GM12878 (cell line): ENCODE measurements at regions not wholly inside any gene's neighbourhood (a gene's known extent, or its start where the extent isn't known, plus 50 kb on each side); places are given as distances from the start of the nearest gene placed in this dataset.

Experiments used
- ATAC-seq: fragments of 200-7000 bp; cut with Tn5 transposase; 3 replicates; pipeline ENCODE4 v1.9.1; 2020; ENCODE audit warnings: mild to moderate bottlenecking, moderate library complexity
- BruUV-seq: library from RNA; stranded (reverse); fragments of 400-500 nt; replicated peaks from 2 replicates; lab custom pipeline; 2021; lab: Mats Ljungman, UMichigan
- CTCF ChIA-PET: fragments of 300-600 bp; sonication (Branson Sonifier 250); formaldehyde crosslinking; extraction: SDS; loops from one replicate; lab custom pipeline; 2021; ENCODE audit warnings: inconsistent platforms; lab: Yijun Ruan, JAX
- POLR2A ChIA-PET: fragments of 350-600 bp; formaldehyde crosslinking; extraction: SDS; loops from one replicate; lab custom pipeline; 2021; ENCODE audit warnings: inconsistent platforms; lab: Charles Lee
- RAD21 ChIA-PET: fragments of 300-600 bp; sonication (Branson Sonifier 250); formaldehyde crosslinking; loops from one replicate; lab custom pipeline; 2023; ENCODE audit warnings: antibody characterized with exemption; ENCODE audit not compliant: unreplicated experiment; lab: Charles Lee
- SMC1A ChIA-PET: fragments of 300-600 bp; sonication (Branson Sonifier 250); formaldehyde crosslinking; loops from one replicate; lab custom pipeline; 2023; ENCODE audit not compliant: unreplicated experiment, uncharacterized antibody; lab: Charles Lee
- DNase-seq: peaks from one replicate; pipeline ENCODE4 v3.0.0-alpha.2; 2011; ENCODE audit warnings: low read depth, low spot score
- FAIRE-seq: peaks from 3 replicates; lab custom pipeline; 2011; peaks lifted over from hg19 to GRCh38; lab: Jason Lieb, UNC
- H2AFZ ChIP-seq: 2 replicates; pipeline ENCODE4 v1.6.0; 2011; ENCODE audit warnings: low read depth, low read length, control low read depth; ENCODE audit not compliant: control insufficient read depth
- H3K27ac ChIP-seq: 2 replicates; pipeline ENCODE4 v1.5.1; 2011; ENCODE audit warnings: control low read depth; ENCODE audit not compliant: control insufficient read depth, insufficient read depth
- H3K27me3 ChIP-seq, 2 experiments: replicated peaks in 1 of 2; 2 replicates each; pipeline versions ENCODE4 v1.6.0 to v1.6.1; 2011; ENCODE audit warnings: low read length in 1 of 2; ENCODE audit not compliant: control insufficient read depth in 2 of 2, insufficient read depth in 2 of 2
- H3K36me3 ChIP-seq, 2 experiments: 2 replicates each; pipeline ENCODE4 v1.5.1; 2011; ENCODE audit warnings: low read length in 1 of 2; ENCODE audit not compliant: control insufficient read depth in 2 of 2, insufficient read depth in 2 of 2
- H3K4me1 ChIP-seq: 2 replicates; pipeline ENCODE4 v1.6.1; 2011; ENCODE audit warnings: mild to moderate bottlenecking, low read length, moderate library complexity, mixed read lengths; ENCODE audit not compliant: control insufficient read depth, insufficient read depth
- H3K4me2 ChIP-seq: 2 replicates; pipeline ENCODE4 v1.6.0; 2011; ENCODE audit warnings: control low read depth; ENCODE audit not compliant: control insufficient read depth, insufficient read depth
- H3K4me3 ChIP-seq: fragments of 200-600 bp; sonication (generic); 2 replicates; pipeline ENCODE4 v1.5.1; 2016
- H3K79me2 ChIP-seq: 2 replicates; pipeline ENCODE4 v1.6.0; 2011; ENCODE audit warnings: low read length; ENCODE audit not compliant: control insufficient read depth, insufficient read depth
- H3K9ac ChIP-seq: 2 replicates; pipeline ENCODE4 v1.8.0; 2011; ENCODE audit warnings: low read length, control low read depth, mixed read lengths; ENCODE audit not compliant: control insufficient read depth, insufficient read depth
- H3K9me3 ChIP-seq: replicated peaks from 3 replicates; pipeline ENCODE4 v1.5.1; 2011; ENCODE audit warnings: mild to moderate bottlenecking, low read length; ENCODE audit not compliant: control insufficient read depth, insufficient read depth
- H4K20me1 ChIP-seq: 2 replicates; pipeline ENCODE4 v1.6.0; 2011; ENCODE audit not compliant: control insufficient read depth, insufficient read depth
- CBX3 ChIP-seq: fragments of 200-600 bp; sonication (generic); IDR thresholded peaks from 2 replicates; pipeline ENCODE4 v1.6.1; 2016; ENCODE audit warnings: low read depth, borderline replicate concordance
- EP300 ChIP-seq, 2 experiments: fragments of 150-350 bp in 1 of 2; IDR thresholded peaks; 2 replicates each; pipeline ENCODE4 v1.6.1; 2011 to 2012; ENCODE audit warnings: low read depth in 2 of 2, low read length in 2 of 2, borderline replicate concordance in 1 of 2, improper control_type of control experiment in 1 of 2, inconsistent platforms in 1 of 2; ENCODE audit not compliant: control insufficient read depth in 1 of 2
- JUND ChIP-seq: IDR thresholded peaks from 2 replicates; pipeline ENCODE4 v1.6.1; 2012; ENCODE audit warnings: low read depth, mild to moderate bottlenecking, low read length, improper control_type of control experiment, moderate library complexity
- LARP7 ChIP-seq: fragments of 450-650 bp; IDR thresholded peaks from 2 replicates; pipeline ENCODE4 v1.6.1; 2017; ENCODE audit warnings: mild to moderate bottlenecking
- MEF2A ChIP-seq: IDR thresholded peaks from 2 replicates; pipeline ENCODE4 v1.6.1; 2011; ENCODE audit warnings: low read depth, mild to moderate bottlenecking, low read length, moderate library complexity; ENCODE audit not compliant: insufficient read depth
- WRNIP1 ChIP-seq: IDR thresholded peaks from 2 replicates; pipeline ENCODE4 v1.6.1; 2011; ENCODE audit warnings: low read depth, low read length, improper control_type of control experiment, borderline replicate concordance
- WGBS: methylation state at CpG from one replicate; pipeline ENCODE4 v1.1.6; 2016; ENCODE audit warnings: low lambda C conversion rate; ENCODE audit not compliant: insufficient replicate concordance, insufficient coverage; ENCODE audit errors: missing lambda C conversion rate; 5-methylcytosine and 5-hydroxymethylcytosine counted together
- in situ Hi-C: fragments of 300-500 bp; cut with MboI; formaldehyde crosslinking; loops from 9 replicates; pipeline ENCODE4 v1.14.3; 2018; ENCODE audit warnings: mixed read lengths
- intact Hi-C: fragments of 100-400 bp; cut with micrococcal nuclease; formaldehyde crosslinking; loops from one replicate; pipeline ENCODE4 v1.14.2; 2022; ENCODE audit not compliant: unreplicated experiment
- TF ChIP-seq, protein P1 (sequence below): IDR thresholded peaks from 2 replicates; pipeline ENCODE4 v1.6.1; 2011; ENCODE audit warnings: borderline replicate concordance, low read depth, mild to moderate bottlenecking, moderate library complexity, mixed read lengths, low read length; ENCODE audit not compliant: insufficient read depth; ENCODE audit errors: extremely low read length
- TF ChIP-seq, protein P2 (sequence below), 3 experiments: IDR thresholded peaks in 2 of 3; conservative IDR thresholded peaks in 1 of 3; 2 replicates each; pipeline ENCODE4 v1.5.1; 2011; ENCODE audit warnings: low read depth in 3 of 3, low read length in 3 of 3, mild to moderate bottlenecking in 3 of 3, control low read depth in 2 of 3, moderate library complexity in 2 of 3, inconsistent platforms in 1 of 3, mixed read lengths in 1 of 3; ENCODE audit not compliant: control insufficient read depth in 2 of 3, insufficient read depth in 1 of 3; ENCODE audit errors: extremely low read depth in 1 of 3

DNA sequence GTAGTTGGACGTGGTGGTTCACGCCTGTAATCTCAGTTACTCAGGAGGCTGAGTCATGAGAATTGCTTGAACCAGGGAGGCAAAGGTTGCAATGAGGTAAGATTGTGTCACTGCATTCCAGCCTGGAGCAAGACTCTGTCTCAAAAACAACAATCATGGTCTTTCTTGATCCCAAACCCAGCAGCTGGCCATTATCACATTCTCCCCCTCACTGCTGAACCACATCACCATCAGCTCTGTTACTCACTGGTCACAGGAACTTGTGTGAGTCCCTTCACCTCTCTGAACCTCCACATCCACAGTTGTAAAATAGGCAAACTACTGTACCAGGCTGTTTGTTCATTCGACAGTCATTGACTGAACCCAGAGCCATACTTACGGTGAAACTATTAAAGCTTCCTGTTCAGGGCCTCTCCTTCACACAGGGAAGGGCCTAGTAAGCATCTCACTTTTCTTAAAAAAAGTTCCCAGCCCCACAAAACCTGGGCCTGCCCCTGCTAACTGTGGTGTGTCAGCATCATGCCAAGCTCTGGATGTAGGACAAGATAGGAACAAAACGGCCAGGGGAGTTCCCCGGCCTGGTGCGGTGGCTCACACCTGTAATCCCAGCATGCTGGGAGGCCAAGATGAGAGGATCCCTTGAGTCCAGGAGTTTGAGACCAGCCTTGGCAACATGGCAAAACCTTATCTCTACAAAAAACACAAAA is 104.7 kb downstream of the COPRS start:
- Histone ChIP-seq H2AFZ (no peak overlapping the region), H3K36me3 (no peaks in the 10 kb centered on the region), H3K9me3 (no peaks in the 10 kb centered on the region), H3K27me3 (no peaks in the 10 kb centered on the region), H3K4me1 (no peaks in the 10 kb centered on the region), H3K27ac (no peak overlapping the region), H3K4me3 (no peak overlapping the region), H3K9ac (no peak overlapping the region), H4K20me1 (no peaks in the 10 kb centered on the region), H3K4me2 (no peak overlapping the region), H3K79me2 (no peaks in the 10 kb centered on the region)
- POLR2A ChIA-PET: no interaction called here
- 64% methylated on average over 7 of the region's 7 CpGs for WGBS
- CTCF ChIA-PET: interaction anchor here (0.6 to 0.8 kb wide), 2 partner anchors 27 to 922 kb away, joined by 3 to 6 read pairs; no protein-coding TSS in a partner anchor
- intact Hi-C loops: no loop called here
- FAIRE-seq (no peak), ATAC-seq (no peak), DNase-seq (no peak)
- RAD21 ChIA-PET: no interaction called here
- TF ChIP-seq, protein P1, sequence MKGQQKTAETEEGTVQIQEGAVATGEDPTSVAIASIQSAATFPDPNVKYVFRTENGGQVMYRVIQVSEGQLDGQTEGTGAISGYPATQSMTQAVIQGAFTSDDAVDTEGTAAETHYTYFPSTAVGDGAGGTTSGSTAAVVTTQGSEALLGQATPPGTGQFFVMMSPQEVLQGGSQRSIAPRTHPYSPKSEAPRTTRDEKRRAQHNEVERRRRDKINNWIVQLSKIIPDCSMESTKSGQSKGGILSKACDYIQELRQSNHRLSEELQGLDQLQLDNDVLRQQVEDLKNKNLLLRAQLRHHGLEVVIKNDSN: no peak
- TF ChIP-seq, protein P2, sequence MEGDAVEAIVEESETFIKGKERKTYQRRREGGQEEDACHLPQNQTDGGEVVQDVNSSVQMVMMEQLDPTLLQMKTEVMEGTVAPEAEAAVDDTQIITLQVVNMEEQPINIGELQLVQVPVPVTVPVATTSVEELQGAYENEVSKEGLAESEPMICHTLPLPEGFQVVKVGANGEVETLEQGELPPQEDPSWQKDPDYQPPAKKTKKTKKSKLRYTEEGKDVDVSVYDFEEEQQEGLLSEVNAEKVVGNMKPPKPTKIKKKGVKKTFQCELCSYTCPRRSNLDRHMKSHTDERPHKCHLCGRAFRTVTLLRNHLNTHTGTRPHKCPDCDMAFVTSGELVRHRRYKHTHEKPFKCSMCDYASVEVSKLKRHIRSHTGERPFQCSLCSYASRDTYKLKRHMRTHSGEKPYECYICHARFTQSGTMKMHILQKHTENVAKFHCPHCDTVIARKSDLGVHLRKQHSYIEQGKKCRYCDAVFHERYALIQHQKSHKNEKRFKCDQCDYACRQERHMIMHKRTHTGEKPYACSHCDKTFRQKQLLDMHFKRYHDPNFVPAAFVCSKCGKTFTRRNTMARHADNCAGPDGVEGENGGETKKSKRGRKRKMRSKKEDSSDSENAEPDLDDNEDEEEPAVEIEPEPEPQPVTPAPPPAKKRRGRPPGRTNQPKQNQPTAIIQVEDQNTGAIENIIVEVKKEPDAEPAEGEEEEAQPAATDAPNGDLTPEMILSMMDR (IDR thresholded peaks at IDR 0.05 in 2 of 3, conservative IDR thresholded peaks at IDR 0.05 in 1 of 3; ENCODE audit: control insufficient read depth in 2 of 3, extremely low read depth in 1 of 3, insufficient read depth in 1 of 3, low read depth in 3 of 3, low read length in 3 of 3): no peak
- in situ Hi-C loops: no loop called here
- no TSS peak for BruUV-seq
- SMC1A ChIA-PET: no interaction called here

DNA sequence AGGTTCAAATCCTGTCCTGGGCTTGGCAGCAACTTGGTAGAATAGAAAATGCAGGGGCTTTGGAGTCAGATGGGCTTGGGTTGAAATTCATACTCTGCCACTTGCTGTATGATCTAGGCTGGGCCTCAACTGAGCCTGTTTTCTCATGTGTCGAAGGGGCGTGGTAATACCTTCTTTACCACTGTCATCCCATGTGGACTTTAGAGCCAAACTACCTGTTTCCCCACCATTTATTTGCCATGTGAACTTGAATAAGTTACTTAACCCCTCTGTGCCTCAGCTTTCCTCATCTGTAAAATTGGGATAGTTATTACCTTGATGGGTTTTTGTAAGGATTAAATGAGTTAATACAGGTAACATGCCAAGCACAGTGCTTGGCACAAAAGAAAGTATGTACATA is 106.0 kb downstream of the COPRS start:
- Histone ChIP-seq H3K9me3 (no peaks in the 10 kb centered on the region), H2AFZ (no peak overlapping the region), H3K27ac (no peak overlapping the region), H3K79me2 (no peaks in the 10 kb centered on the region), H4K20me1 (no peaks in the 10 kb centered on the region), H3K4me3 (no peak overlapping the region), H3K27me3 (no peaks in the 10 kb centered on the region; a peak in 1 of 4 replicates), H3K4me2 (no peak overlapping the region), H3K9ac (no peak overlapping the region), H3K4me1 (no peaks in the 10 kb centered on the region), H3K36me3 (no peaks in the 10 kb centered on the region)
- in situ Hi-C loops (no loop called here), intact Hi-C loops (no loop called here)
- TF ChIP-seq WRNIP1 (no peak), CBX3 (no peak), LARP7 (no peak), MEF2A (no peak), JUND (no peak), EP300 (IDR thresholded peaks at IDR 0.05; ENCODE audit: borderline replicate concordance in 1 of 2, control insufficient read depth in 1 of 2, low read depth in 2 of 2, low read length in 2 of 2) (no peak)
- BruUV-seq: no TSS peak
- FAIRE-seq (no peak), DNase-seq (no peak), ATAC-seq (no peak)
- ChIA-PET CTCF (no interaction called here), SMC1A (no interaction called here), POLR2A (no interaction called here), RAD21 (no interaction called here)
- 32% methylated on average over 2 of the region's 2 CpGs for WGBS
